Skeletal muscle satellite cell (primary cell): ENCODE measurements at regions not wholly inside any gene's neighbourhood (a gene's known extent, or its start where the extent isn't known, plus 50 kb on each side); places are given as distances from the start of the nearest gene placed in this dataset. TPM values are rescaled to one million over a fixed set of nuclear protein-coding genes. Genes with fewer than 3 reads are reported as not detected.

Source experiments
- small RNA-seq: library from RNA; depleted of rRNA; stranded (forward); fragments of <200 nt; gene quantifications from one replicate; pipeline ENCODE3, GENCODE V24; 2012

Small RNAs in the stretch of these regions (small RNA-seq; reads per million reads assigned to genes)
- gene AC098590.2, result not detected
- not detected for gene RN7SL193P
